ENCODE measurements at regions not wholly inside any gene's neighbourhood (a gene's known extent, or its start where the extent isn't known, plus 50 kb on each side); places are given as distances from the start of the nearest gene placed in this dataset.

DNA sequence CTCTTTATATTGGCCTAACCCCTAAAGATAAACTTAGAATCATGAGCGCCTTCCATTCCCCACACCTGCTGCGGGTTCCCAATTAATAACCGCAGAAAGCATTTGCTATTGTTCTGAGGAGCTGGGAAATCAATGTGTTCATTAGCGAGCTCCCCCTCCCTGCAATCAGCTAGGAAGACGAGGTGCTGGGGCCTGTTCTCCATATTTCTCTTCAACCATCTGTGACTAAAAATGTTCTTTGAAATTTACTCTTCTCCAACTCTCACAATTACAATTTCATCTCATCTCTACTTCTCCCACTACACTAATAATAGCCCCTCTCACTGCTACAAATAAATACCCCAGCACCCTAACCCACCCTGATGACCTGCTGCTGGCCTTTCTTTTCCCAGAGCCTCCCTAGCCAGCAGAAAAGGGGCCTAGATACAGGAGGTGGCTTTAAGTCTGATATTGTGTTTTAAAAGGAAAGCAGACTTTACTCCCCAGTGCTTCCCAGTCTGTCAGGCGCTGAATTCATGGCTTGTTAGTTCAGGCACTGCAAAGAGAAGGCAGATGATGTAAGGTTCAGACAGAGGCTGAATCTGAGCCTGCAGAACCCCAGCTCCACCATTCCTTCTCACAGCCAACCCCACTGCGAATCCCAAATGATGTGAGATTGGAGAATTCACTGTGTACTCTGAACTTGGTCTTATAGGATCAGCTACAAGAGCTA lies 477.5 kb upstream of the DAB1 start:
- FAIRE-seq, result no peak

DNA sequence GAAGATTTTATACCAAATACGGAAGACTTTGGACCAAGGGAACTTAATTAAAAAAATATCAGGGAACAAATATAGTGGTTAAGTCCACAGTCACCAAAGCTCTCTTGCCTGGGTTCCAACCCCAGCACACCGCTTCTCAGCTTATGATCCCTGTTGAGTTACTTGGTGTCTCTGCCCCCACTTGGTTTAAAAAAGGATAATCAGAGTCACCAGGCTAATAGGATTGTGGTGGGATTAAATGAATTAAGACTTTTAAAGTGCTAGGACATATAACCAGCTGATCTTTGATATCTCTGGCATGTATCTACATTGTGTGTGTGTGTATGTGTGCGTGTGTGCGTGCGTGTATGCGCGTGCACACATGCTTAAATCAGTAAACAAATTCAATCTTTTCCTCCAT lies 474.7 kb upstream of the DAB1 start:
- no peak for FAIRE-seq

DNA sequence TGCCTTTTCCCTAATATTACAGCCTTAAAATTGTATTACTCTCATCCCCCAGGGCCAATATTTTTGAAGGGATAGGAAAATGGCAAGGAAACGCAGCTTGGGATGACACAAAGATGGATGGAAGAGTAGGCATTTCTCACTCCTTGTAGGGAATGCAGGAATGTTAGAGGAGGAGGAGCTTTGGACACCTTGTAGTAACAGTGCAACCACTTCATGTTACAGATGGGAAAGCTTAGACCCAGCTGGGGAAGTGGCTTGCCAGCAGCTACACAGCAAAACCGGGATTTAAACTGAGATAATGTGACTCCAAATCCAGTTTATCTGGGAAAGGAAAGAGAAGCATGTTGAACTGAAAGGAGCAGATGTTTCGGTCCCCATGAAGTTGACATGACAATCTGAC lies 473.7 kb upstream of the DAB1 start:
- no peak for FAIRE-seq

DNA sequence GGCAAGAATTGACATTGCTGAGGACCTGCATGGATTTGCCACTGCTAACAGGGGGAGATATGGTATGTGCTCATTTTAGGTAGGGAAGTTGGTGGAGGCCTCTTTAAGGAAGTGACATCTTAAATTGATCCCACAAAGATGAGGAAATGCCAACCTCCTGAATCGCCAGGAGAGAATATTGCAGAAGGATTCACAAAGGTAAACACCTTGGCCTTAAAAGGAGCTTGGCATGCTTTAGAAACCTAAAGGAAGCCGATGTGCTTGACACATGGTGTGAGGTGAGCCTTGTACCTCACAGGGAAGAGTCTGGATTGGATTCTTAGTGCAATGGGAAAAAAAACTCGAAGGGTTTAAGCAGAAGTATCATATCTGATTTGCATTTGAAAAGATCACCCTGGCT lies 470.5 kb upstream of the DAB1 start:
- FAIRE-seq, result no peak

DNA sequence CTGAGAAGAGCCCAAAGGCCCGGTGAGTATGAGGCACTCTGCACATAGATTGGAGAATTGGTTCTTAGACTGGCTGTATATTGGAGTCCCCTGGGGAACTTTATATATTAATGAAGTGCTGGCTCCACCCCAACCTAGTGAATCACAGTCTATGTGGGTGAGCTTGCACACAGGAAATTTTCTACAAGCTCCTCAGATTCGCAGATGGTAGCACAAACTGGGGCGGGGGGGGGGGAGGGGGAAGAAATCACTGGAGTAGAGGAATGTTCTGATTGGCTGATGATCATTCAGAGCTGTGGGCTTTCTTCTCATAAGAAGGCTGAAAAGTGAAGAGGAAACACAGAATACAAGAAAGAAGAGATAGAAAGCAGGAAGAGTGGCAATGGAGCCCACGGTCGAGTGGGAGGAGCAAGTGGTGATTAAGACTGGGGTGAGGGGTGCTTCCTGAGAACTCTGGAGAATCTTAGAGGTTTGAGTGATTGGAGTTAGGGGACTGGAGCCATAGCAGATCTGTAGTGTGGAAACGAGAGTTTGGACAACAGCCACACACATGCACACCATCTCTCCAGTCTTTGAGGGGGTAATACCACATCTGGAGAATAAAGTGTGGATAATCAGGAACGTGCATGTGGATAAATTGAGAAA lies 465.9 kb upstream of the DAB1 start:
- FAIRE-seq, result no peak

DNA sequence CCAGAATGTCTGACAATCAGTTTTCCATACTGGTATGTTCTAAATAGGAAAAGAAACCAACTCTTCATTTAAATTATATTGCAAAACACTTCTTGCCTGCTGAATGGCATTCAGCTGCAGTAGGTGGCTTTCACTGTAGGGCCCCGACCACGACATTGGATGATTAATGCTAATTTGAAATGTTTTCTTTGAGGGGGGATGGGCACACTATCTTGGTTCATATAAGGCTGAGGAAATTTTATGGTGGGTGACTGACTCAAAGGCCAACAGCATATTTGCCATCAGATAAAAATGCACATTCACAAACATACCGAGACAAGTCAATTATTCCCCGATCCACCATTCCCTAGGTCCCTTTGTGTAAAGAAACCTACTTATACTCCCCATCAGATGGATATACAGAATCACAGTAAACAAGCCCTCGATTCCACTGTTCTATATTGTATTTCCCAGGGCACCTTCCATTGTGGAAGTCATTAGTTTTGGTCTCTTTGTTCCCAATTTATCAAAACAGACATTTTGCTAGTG lies 464.2 kb upstream of the DAB1 start:
- no peak for FAIRE-seq

DNA sequence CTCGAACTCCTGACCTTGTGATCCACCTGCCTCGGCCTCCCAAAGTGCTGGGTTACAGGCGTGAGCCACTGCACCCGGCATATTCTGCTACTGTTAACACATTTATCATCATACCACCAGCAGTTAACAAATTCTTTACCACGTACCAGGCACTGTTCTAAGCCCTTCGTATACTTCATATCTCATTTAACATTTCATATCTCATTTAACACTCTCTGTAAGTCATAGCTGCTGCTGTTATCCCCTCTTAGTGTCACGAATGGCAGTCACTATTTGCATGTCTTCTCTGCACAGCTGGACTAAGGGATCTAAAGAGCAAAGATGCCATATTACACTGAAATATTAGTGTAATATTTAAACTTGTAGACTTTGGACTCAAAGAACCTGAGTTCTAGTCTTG lies 462.5 kb upstream of the DAB1 start:
- FAIRE-seq, result no peak

DNA sequence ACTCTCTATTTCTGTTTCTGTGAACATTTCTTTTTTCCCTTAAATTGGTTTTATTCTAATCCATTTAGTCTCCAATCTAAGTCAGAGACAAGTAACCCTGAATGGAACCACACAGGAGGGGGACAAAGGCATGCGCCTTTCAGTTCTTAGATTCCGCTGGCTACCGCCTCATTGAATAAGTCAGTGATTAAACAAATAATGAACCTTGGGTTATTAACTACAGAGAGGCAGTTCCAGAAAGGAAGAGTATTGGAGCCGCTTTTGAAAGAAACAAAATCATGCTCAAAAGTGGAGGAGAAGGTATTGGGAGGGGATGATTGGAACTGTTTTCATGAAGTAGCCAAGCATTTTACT lies 459.8 kb upstream of the DAB1 start:
- no peak for FAIRE-seq

DNA sequence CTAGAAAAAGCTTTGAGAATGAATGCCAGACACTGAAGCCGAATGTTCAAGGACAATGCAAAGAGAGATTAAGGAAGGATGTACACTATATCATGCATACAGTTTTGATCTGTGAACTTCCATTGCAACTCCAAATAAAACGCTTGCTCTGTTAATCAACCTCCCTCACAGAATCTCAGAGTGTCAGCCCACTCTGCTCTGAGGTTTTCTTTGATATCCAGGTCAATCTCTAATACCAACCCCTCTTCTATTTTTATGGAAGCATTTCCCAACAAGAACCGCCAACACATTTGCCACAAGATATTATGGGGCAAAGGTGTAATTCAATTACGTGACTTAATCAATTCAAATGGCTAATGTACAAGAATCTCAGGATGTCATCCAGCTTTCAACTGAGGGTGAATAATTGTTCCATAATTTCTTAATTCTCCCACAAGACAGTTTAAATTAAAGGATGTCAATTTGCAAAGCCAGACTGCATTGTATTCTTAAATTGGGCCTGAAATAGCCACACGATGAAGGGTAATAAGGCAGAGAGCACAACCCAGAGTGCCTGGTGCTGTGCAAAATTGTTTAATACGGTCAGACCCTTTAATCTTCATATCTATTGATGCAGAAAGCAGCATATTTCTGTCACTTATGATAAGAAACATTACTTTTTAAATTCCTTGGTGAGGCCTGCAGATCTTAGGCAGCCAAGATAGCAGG lies 459.2 kb upstream of the DAB1 start:
- FAIRE-seq, result no peak

DNA sequence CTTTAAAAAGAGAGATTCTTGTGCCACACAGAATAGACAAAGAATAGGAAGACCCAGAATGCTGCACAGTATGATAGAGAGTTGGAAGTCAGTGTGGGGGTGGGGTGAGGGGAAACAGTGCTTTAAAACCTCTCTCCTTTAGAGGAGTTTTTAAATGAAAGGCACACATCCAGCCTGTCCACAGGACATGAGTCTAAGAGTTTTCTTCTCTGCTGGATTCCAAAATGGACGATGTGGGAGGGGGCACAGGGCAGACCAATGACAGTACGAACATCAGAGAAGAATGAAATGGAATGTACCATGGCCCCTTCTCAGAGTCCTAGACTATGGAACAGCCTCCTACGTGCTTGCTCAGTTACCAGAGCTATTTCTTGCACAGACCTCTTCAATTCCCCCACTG lies 458.2 kb upstream of the DAB1 start:
- FAIRE-seq, result no peak

DNA sequence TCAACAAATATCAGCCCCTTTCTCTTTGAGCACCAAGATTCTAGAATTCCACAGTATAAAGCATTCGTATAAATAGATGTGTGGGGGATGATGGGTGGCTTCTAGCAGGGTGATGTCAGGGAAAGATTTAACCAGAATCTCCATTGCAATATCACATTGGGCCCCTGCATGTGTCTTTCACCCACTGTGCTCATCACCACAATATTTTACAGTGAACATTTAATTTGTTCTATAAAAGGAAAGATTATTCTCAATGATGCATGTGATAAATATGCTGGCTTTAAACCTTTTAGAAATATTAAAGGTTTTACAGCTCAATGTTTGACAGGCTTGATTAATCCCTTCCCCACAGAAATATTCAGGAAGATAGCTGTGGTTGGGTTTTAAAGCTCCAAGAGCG lies 457.8 kb upstream of the DAB1 start:
- FAIRE-seq, result no peak

DNA sequence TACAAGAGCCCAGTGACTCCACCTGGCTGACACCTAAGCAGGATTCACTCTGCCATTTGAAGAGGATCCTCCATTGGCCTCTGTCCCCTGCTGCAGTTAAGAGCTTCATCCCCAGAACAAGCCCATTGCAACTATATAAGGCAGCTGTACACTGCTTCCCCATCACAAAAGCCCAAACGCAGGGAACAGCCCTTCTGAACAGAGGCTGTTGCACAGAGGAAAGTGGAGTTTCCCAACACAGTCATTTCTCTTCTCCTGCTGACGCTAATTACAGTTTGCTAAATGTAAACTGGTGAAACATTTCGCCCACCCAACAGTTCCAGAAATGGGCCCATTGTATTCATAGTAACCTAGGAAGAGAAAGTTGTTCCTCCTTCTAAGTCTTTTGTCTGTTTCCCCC lies 455.8 kb upstream of the DAB1 start:
- no peak for FAIRE-seq

DNA sequence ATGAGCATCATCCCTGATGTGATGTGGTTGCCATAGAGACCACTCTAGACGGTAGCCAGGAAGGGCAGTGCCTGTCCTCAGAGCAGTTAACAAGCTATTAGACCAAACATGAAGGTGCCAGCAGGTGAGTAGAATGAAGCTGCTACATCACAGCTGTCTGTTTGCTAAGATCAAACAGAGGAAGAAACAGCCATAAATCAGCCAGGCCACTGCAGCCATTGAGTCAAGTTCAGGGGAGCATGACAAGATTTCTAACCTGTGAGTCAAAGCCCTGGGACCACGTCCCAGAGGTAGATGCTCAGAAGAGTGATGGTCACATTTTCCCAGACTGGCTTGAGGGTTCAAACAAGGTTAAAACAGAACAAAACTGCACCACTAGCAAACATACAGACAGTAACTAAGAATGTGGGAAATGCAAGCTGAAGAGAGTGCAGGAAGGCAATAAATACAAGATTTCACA lies 450.6 kb upstream of the DAB1 start:
- FAIRE-seq, result no peak

DNA sequence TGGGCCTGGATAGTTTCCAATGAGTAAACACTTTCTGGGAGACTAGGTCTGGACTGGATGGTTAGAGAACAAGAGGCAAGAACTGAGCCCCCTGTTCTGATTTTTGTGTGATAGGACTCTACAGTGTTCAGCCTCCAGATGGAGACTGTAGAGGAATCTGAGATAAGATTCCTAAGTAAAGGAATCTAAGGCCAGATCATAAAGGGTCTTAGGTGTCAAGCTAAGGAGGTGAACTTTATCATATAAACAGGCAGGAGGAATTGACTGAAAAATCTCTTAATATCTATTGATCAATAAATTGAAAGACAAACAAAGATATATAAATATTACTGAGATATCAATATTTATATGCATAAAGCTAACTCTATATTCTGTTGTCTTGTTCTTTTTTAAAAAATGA lies 449.1 kb upstream of the DAB1 start:
- no peak for FAIRE-seq

DNA sequence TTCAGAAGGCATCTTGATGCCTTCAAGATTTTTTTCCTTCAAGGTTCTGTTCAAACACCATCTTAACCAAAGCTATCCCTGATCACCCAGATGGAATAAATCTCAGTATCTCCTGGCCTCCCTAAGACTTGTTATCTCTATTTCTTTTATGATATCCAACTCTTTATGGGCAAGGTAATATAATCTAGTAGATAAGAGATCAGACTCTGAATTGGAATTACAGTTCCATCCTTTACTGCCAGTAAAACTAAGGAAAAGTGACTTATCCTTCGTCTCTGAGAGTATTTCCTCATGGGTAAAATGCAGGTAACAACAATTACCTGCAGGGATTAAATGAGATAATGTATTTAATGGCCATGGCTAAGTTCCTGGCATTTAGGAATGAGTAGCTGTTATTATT lies 445.0 kb upstream of the DAB1 start:
- FAIRE-seq, result no peak

DNA sequence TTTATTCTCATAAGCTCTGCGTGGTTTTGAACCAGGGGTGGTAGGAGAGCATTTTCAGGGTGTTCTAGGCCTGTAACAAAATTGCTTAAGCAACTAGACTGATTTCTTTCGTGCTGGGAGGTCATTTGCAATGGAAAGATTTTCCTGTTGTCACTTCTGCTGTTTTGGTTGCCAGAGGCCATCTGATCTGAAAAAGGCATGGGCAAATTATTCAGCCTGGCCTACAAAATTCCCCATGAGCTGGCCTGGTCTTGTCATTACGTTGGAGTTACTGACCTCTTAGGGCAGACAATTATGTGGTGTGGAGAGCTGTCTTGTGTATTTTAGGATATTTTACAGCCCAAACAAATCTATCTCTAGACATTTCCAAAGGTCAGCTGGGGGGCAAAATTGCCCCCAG lies 444.4 kb upstream of the DAB1 start:
- no peak for FAIRE-seq

DNA sequence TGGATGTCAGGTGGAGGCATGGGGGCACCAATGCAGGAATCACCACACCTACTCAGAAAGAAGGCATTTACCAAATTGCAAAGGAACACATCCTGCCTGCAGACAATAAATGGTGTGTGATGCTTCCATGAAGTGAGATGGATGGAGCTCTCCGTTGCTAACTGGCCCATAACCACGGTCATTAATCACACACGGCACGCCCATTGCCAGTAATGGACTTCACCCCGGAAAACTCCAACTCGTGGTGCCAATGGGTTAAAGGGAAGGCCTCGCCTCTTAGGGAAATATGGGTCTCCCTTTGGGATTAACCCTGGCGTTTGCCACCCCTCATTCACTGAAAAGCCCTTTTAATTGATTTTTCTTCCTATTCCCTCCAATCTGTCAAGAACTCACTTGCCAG lies 443.1 kb upstream of the DAB1 start:
- FAIRE-seq, result no peak

DNA sequence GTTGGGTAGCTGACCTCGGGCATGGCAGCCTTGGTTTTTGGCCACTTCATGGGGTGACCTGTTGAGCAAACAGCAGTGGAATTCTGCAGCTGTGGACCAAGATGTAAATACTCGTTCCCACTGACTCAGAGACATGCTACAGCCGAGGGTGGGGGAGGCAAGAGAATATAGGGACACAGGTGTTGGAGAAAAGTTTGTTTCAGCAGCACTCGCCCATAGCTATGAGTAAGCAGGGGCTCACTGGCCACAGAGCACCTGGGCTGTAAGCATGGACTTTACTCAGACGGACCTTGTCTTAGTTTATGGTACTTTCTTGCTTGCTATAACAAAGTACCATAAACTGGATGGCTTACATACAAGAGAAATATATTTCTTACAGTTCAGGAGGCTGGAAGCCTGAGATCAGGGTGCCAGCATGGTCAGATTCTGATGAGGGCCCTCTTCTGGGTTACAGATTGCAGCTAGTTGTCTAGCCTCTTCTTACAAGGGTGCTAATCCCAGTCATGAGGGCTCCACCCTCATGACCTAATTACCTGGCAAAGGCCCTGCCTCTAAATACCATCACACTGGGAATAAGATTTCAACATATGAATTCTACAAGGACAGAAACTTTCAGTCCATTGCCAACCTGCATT lies 437.2 kb upstream of the DAB1 start:
- no peak for FAIRE-seq

DNA sequence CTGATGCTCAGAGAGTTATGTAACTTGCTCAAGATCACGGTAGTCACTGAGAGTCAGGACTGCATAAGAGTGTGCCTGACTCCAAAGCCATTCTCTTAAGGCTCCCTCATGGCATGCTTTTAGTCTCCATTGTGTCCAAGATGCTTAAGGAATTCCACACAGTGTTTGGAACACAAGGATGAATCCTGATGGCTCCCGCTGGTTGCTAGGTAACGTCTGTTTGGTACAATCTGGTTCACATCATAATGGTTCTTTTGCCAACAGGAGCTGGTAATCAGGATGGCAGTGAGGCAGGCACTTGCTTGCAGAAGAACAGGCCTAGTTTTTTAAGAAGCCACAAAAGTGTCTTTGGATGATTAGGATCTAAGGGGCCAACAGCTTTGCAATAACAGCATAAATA lies 436.5 kb upstream of the DAB1 start:
- no peak for FAIRE-seq

DNA sequence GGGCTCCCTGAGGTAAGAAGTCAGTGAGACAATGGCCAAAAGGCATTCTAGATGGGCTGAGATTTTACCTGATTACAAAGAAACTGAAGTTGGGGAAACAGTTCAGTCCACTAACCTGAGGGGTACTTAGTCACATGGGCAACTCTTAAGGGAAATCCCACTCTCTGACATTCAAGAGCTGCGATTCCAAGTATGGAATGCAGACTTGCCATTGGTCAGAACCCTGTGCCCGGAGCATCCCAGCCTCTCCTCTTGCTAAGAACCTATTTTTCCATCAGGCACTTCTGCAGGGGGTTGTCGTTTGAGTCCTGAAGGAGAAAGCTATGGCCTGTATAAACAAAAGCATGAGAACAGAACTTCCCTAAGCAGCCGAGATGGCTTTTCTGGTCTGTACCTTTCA lies 434.9 kb upstream of the DAB1 start:
- FAIRE-seq, result no peak

DNA sequence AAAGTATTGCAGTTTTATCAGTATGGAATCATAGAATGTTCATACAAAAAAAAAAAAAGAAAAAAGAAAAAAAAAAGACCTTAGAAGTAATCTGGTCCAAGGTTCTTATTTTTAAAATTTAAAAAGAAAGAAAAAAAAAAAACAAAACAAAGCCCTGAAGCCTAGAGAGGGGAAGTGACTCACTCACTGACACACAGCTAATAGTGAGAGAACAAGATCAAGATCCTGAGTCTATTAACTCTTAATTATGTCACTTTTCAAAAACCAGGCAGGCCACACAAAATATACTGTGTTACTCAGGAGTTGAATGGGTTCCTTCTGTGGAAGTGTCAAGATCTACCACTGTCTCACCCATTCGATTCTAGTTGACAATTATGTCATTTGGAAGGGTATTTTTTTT lies 433.9 kb upstream of the DAB1 start:
- no peak for FAIRE-seq

DNA sequence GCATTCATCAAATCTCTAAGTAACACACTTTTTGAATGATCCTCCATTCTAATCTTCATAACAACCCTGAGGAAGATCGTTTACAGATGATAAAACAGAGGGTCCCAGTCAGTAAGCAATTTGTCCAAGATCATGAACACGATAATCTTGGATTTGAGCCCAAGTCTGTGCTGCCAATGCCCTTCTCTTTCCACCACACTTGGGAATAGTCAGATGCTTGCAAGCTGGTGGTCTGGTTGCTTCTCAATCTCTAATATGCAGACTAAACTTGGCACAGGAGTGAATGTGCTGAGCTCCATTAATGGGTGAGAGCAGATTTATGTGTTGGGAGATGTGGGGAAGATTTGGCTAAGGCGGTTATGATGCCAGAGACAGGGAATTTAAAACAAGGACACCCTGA lies 430.6 kb upstream of the DAB1 start:
- FAIRE-seq, result no peak

DNA sequence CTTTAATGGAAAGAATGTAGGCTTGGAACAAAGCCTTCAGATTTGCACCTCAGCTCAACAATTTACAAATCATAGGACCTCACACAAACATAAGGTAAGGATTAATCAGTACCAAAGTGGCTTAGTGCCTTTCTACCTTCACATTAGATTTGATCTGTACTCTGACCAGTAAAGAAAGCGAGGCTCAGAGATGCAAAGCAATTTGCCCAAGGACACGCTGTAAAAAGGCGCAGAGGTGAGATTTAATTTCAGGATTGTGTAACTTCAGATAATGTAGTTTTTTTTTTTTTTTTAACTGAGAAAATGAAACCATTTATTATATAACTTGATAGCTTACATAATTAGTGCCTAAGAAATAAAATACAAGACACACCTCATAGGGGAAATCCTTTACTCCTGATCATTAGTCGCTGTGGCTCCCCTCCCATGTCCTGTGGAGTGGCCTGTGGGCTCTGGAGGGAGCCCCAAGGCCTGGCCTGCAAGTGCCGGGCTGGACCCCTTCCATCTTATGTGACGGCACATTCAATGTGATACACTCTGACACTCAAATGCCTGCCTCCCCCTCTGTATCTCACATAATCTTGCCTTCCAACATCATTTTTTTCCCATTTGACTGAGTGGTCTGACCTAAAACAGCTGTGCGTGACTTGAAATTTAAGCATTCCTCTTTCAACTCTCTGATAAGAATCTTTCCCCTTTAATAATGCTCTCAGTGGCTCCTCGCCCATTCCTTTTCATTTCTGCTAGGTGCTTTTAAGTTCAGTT lies 426.5 kb upstream of the DAB1 start:
- FAIRE-seq, result no peak
